ENCODE measurements at regions not wholly inside any gene's neighbourhood (a gene's known extent, or its start where the extent isn't known, plus 50 kb on each side); places are given as distances from the start of the nearest gene placed in this dataset.
A peak's percentile ranks its signal among the peaks of the same experiment; 100 is the strongest.

- peak overlapping the region; percentile 76 for H3K4me2 ChIP-seq
- H3K79me2 ChIP-seq (ENCODE audit: insufficient read depth, low read depth): peaks cover 98% of the 10 kb centered on the region
- no peak overlapping the region for H3K4me3 ChIP-seq (IDR thresholded peaks at IDR 0.05; ENCODE audit: insufficient read depth, low read depth, low read length)
- peaks cover 96% of the 10 kb centered on the region for H3K4me1 ChIP-seq (ENCODE audit: low read depth, poor library complexity, severe bottlenecking)
- no peaks in the 10 kb centered on the region for H3K27me3 ChIP-seq (ENCODE audit: insufficient read depth, low read depth)
- no peak overlapping the region for H3K9ac ChIP-seq
- H3K27ac ChIP-seq: peak overlapping the region; percentile 36; the same call in 1 of the 2 replicates
- peaks cover 23% of the 10 kb centered on the region for H4K20me1 ChIP-seq (ENCODE audit: insufficient read depth)
- H3K36me3 ChIP-seq (ENCODE audit: insufficient read depth): no peaks in the 10 kb centered on the region
- no peak for TF ChIP-seq CTCF (conservative IDR thresholded peaks at IDR 0.05; ENCODE audit: low read depth, low read length)
- no peak overlapping the region for H2AFZ ChIP-seq (ENCODE audit: low read depth)
Measured at GRCh38 chr6:56793938-56794337, 151.2 kb upstream of the DST start.

- TF ChIP-seq CTCF (conservative IDR thresholded peaks at IDR 0.05; ENCODE audit: low read depth, low read length): no peak
- H2AFZ ChIP-seq (ENCODE audit: low read depth): no peak overlapping the region
- H3K36me3 ChIP-seq (ENCODE audit: insufficient read depth): peaks cover 5% of the 10 kb centered on the region; the same call in 1 of the 2 replicates
- H3K4me3 ChIP-seq (IDR thresholded peaks at IDR 0.05; ENCODE audit: insufficient read depth, low read depth, low read length): no peak overlapping the region
- no peaks in the 10 kb centered on the region for H3K27me3 ChIP-seq (ENCODE audit: insufficient read depth, low read depth)
- H3K4me2 ChIP-seq: peak overlapping the region; percentile 7; the same call in 1 of the 2 replicates
- peaks cover 69% of the 10 kb centered on the region for H3K4me1 ChIP-seq (ENCODE audit: low read depth, poor library complexity, severe bottlenecking)
- no peak overlapping the region for H3K9ac ChIP-seq
- H4K20me1 ChIP-seq (ENCODE audit: insufficient read depth): no peaks in the 10 kb centered on the region; the same call in none of the 2 replicates
- H3K27ac ChIP-seq: no peak overlapping the region; the same call in 1 of the 2 replicates
- peaks cover 94% of the 10 kb centered on the region for H3K79me2 ChIP-seq (ENCODE audit: insufficient read depth, low read depth)
Measured at GRCh38 chr6:56790414-56790813, 147.7 kb upstream of the DST start.

- no peak for TF ChIP-seq CTCF (conservative IDR thresholded peaks at IDR 0.05; ENCODE audit: low read depth, low read length)
- Histone ChIP-seq H3K27ac (no peak overlapping the region; the same call in 1 of the 2 replicates), H4K20me1 (ENCODE audit: insufficient read depth) (no peaks in the 10 kb centered on the region; the same call in none of the 2 replicates), H3K4me3 (IDR thresholded peaks at IDR 0.05; ENCODE audit: insufficient read depth, low read depth, low read length) (no peak overlapping the region), H2AFZ (ENCODE audit: low read depth) (no peak overlapping the region), H3K79me2 (ENCODE audit: insufficient read depth, low read depth) (peaks cover 89% of the 10 kb centered on the region), H3K9ac (no peak overlapping the region), H3K4me1 (ENCODE audit: low read depth, poor library complexity, severe bottlenecking) (peaks cover 64% of the 10 kb centered on the region), H3K27me3 (ENCODE audit: insufficient read depth, low read depth) (no peaks in the 10 kb centered on the region), H3K4me2 (peak overlapping the region; percentile 7; the same call in 1 of the 2 replicates), H3K36me3 (ENCODE audit: insufficient read depth) (peaks cover 5% of the 10 kb centered on the region; the same call in 1 of the 2 replicates)
Measured at GRCh38 chr6:56789879-56790278, 147.2 kb upstream of the DST start.

- Histone ChIP-seq H2AFZ (ENCODE audit: low read depth) (no peak overlapping the region), H3K9ac (no peak overlapping the region), H3K4me3 (IDR thresholded peaks at IDR 0.05; ENCODE audit: insufficient read depth, low read depth, low read length) (no peak overlapping the region), H3K27me3 (ENCODE audit: insufficient read depth, low read depth) (no peaks in the 10 kb centered on the region), H3K79me2 (ENCODE audit: insufficient read depth, low read depth) (peaks cover 84% of the 10 kb centered on the region), H4K20me1 (ENCODE audit: insufficient read depth) (no peaks in the 10 kb centered on the region; the same call in none of the 2 replicates), H3K27ac (no peak overlapping the region), H3K4me2 (no peak overlapping the region), H3K36me3 (ENCODE audit: insufficient read depth) (peaks cover 5% of the 10 kb centered on the region; the same call in 1 of the 2 replicates), H3K4me1 (ENCODE audit: low read depth, poor library complexity, severe bottlenecking) (peaks cover 58% of the 10 kb centered on the region)
- TF ChIP-seq CTCF (conservative IDR thresholded peaks at IDR 0.05; ENCODE audit: low read depth, low read length): no peak
Measured at GRCh38 chr6:56789342-56789741, 146.7 kb upstream of the DST start.

All from KMS-11 (cell line).